ENCODE measurements at regions not wholly inside any gene's neighbourhood (a gene's known extent, or its start where the extent isn't known, plus 50 kb on each side); places are given as distances from the start of the nearest gene placed in this dataset.
"Not testable (repeated sequence)": the region's sequence is repeated elsewhere in the genome, so short reads cannot be mapped to it uniquely, and the experiment has no call there.

- H3K4me3 Mint-ChIP-seq: no peak overlapping the region
- POLR2A ChIA-PET: no interaction called here
- Histone ChIP-seq H3K4me1 (ENCODE audit: insufficient read depth, low read length) (no peaks in the 10 kb centered on the region), H3K36me3 (ENCODE audit: insufficient read depth, low read length) (no peaks in the 10 kb centered on the region), H3K27me3 (ENCODE audit: insufficient read depth, low read length, poor library complexity, severe bottlenecking) (no peaks in the 10 kb centered on the region), H3K27ac (ENCODE audit: low read depth, low read length) (no peak overlapping the region), H3K9me3 (ENCODE audit: low read length) (no peaks in the 10 kb centered on the region), H3K4me3 (ENCODE audit: low read length) (no peak overlapping the region)
- H3K27ac Mint-ChIP-seq: no peak overlapping the region
- peaks cover 8 to 60% of the 10 kb centered on the region in 2 donors for H3K27me3 Mint-ChIP-seq
- peaks cover 0 to 4% (median 0%) of the 10 kb centered on the region in 5 donors for H3K9me3 Mint-ChIP-seq
- no peak for DNase-seq
- H3K36me3 Mint-ChIP-seq: no peaks in the 10 kb centered on the region
- no peaks in the 10 kb centered on the region for H3K4me1 Mint-ChIP-seq
- CTCF ChIA-PET: no interaction called here
These were observed 117.0 kb upstream of the ALX4 start for GRCh38 chr11:44426958-44427357.

GRCh38 chr11:44427432-44427831 is 117.5 kb upstream of the ALX4 start:
- no peaks in the 10 kb centered on the region for H3K36me3 Mint-ChIP-seq
- peaks cover 6 to 63% of the 10 kb centered on the region in 2 donors for H3K27me3 Mint-ChIP-seq
- Histone ChIP-seq H3K36me3 (ENCODE audit: insufficient read depth, low read length) (no peaks in the 10 kb centered on the region), H3K9me3 (ENCODE audit: low read length) (no peaks in the 10 kb centered on the region), H3K4me1 (ENCODE audit: insufficient read depth, low read length) (no peaks in the 10 kb centered on the region), H3K27me3 (ENCODE audit: insufficient read depth, low read length, poor library complexity, severe bottlenecking) (no peaks in the 10 kb centered on the region), H3K27ac (ENCODE audit: low read depth, low read length) (no peak overlapping the region), H3K4me3 (ENCODE audit: low read length) (no peak overlapping the region)
- CTCF ChIA-PET: no interaction called here
- no peak for DNase-seq
- peaks cover 0 to 4% (median 0%) of the 10 kb centered on the region in 5 donors for H3K9me3 Mint-ChIP-seq
- POLR2A ChIA-PET: no interaction called here
- no peak overlapping the region for H3K4me3 Mint-ChIP-seq
- H3K4me1 Mint-ChIP-seq: no peaks in the 10 kb centered on the region
- no peak overlapping the region for H3K27ac Mint-ChIP-seq

- CTCF ChIA-PET: no interaction called here
- H3K27ac Mint-ChIP-seq: no peak overlapping the region
- DNase-seq: no peak
- no peak overlapping the region for H3K4me3 ChIP-seq (ENCODE audit: low read length)
- no peaks in the 10 kb centered on the region for H3K27me3 ChIP-seq (ENCODE audit: insufficient read depth, low read length, poor library complexity, severe bottlenecking)
- POLR2A ChIA-PET: no interaction called here
- no peaks in the 10 kb centered on the region for H3K4me1 ChIP-seq (ENCODE audit: insufficient read depth, low read length)
- H3K4me3 Mint-ChIP-seq: no peak overlapping the region
- H3K9me3 Mint-ChIP-seq: peaks cover 0 to 4% (median 0%) of the 10 kb centered on the region in 5 donors
- H3K27me3 Mint-ChIP-seq: peaks cover 13 to 68% of the 10 kb centered on the region in 2 donors
- H3K27ac ChIP-seq (ENCODE audit: low read depth, low read length): no peak overlapping the region
- no peaks in the 10 kb centered on the region for H3K9me3 ChIP-seq (ENCODE audit: low read length)
- H3K4me1 Mint-ChIP-seq: no peaks in the 10 kb centered on the region
- no peaks in the 10 kb centered on the region for H3K36me3 Mint-ChIP-seq
- H3K36me3 ChIP-seq (ENCODE audit: insufficient read depth, low read length): no peaks in the 10 kb centered on the region
These were observed 120.2 kb upstream of the ALX4 start for GRCh38 chr11:44430140-44430539.

- H3K36me3 Mint-ChIP-seq: no peaks in the 10 kb centered on the region
- peaks cover 22 to 73% of the 10 kb centered on the region in 2 donors for H3K27me3 Mint-ChIP-seq
- no peaks in the 10 kb centered on the region for H3K4me1 ChIP-seq (ENCODE audit: insufficient read depth, low read length)
- H3K27ac Mint-ChIP-seq: no peak overlapping the region
- peaks cover 0 to under 1% (median 0%) of the 10 kb centered on the region in 5 donors for H3K9me3 Mint-ChIP-seq
- peak overlapping the region in 1 of 7 donors; percentile 67 for H3K4me3 Mint-ChIP-seq
- ChIA-PET CTCF (no interaction called here), POLR2A (no interaction called here)
- no peak overlapping the region for H3K27ac ChIP-seq (ENCODE audit: low read depth, low read length)
- no peaks in the 10 kb centered on the region for H3K36me3 ChIP-seq (ENCODE audit: insufficient read depth, low read length)
- H3K4me3 ChIP-seq (ENCODE audit: low read length): no peak overlapping the region
- no peaks in the 10 kb centered on the region for H3K9me3 ChIP-seq (ENCODE audit: low read length)
- no peaks in the 10 kb centered on the region for H3K4me1 Mint-ChIP-seq
- no peaks in the 10 kb centered on the region for H3K27me3 ChIP-seq (ENCODE audit: insufficient read depth, low read length, poor library complexity, severe bottlenecking)
- DNase-seq: no peak
These were observed 124.3 kb upstream of the ALX4 start for GRCh38 chr11:44434191-44434590.

GRCh38 chr11:44437122-44437521 is 127.2 kb upstream of the ALX4 start:
- H3K27me3 ChIP-seq (ENCODE audit: insufficient read depth, low read length, poor library complexity, severe bottlenecking): no peaks in the 10 kb centered on the region
- H3K27me3 Mint-ChIP-seq: peaks cover 27 to 75% of the 10 kb centered on the region in 2 donors
- no peak overlapping the region for H3K27ac ChIP-seq (ENCODE audit: low read depth, low read length)
- H3K27ac Mint-ChIP-seq: no peak overlapping the region
- ChIA-PET POLR2A (no interaction called here), CTCF (no interaction called here)
- H3K4me1 ChIP-seq (ENCODE audit: insufficient read depth, low read length): no peaks in the 10 kb centered on the region
- H3K4me1 Mint-ChIP-seq: no peaks in the 10 kb centered on the region
- no peaks in the 10 kb centered on the region for H3K9me3 ChIP-seq (ENCODE audit: low read length)
- no peak overlapping the region for H3K4me3 Mint-ChIP-seq
- peaks cover 3 to 13% (median 10%) of the 10 kb centered on the region in 5 donors for H3K9me3 Mint-ChIP-seq
- H3K36me3 Mint-ChIP-seq: no peaks in the 10 kb centered on the region
- no peaks in the 10 kb centered on the region for H3K36me3 ChIP-seq (ENCODE audit: insufficient read depth, low read length)
- no peak overlapping the region for H3K4me3 ChIP-seq (ENCODE audit: low read length)
- DNase-seq: no peak

GRCh38 chr11:44442893-44443673 is 122.4 kb upstream of the CD82 start:
- H3K27me3 ChIP-seq (ENCODE audit: insufficient read depth, low read length, poor library complexity, severe bottlenecking); POLR2A ChIA-PET; H3K27ac ChIP-seq (ENCODE audit: low read depth, low read length); H3K4me3 ChIP-seq (ENCODE audit: low read length); H3K9me3 ChIP-seq (ENCODE audit: low read length); H3K36me3 ChIP-seq (ENCODE audit: insufficient read depth, low read length); H3K4me3 Mint-ChIP-seq; H3K4me1 ChIP-seq (ENCODE audit: insufficient read depth, low read length); H3K27ac Mint-ChIP-seq; H3K4me1 Mint-ChIP-seq; H3K36me3 Mint-ChIP-seq; CTCF ChIA-PET; DNase-seq: not testable (repeated sequence)
- Mint-ChIP-seq H3K27me3 (peaks cover 18 to 51% of the 10 kb centered on the region in 2 donors), H3K9me3 (peaks cover 3 to 18% (median 15%) of the 10 kb centered on the region in 5 donors)

GRCh38 chr11:44443836-44444769 is 121.4 kb upstream of the CD82 start:
- CTCF ChIA-PET: no interaction called here
- Histone ChIP-seq H3K27ac (ENCODE audit: low read depth, low read length) (no peak overlapping the region), H3K27me3 (ENCODE audit: insufficient read depth, low read length, poor library complexity, severe bottlenecking) (no peaks in the 10 kb centered on the region), H3K9me3 (ENCODE audit: low read length) (no peaks in the 10 kb centered on the region), H3K4me1 (ENCODE audit: insufficient read depth, low read length) (no peaks in the 10 kb centered on the region), H3K4me3 (ENCODE audit: low read length) (no peak overlapping the region), H3K36me3 (ENCODE audit: insufficient read depth, low read length) (no peaks in the 10 kb centered on the region)
- H3K36me3 Mint-ChIP-seq: no peaks in the 10 kb centered on the region
- H3K9me3 Mint-ChIP-seq: peaks cover 3 to 18% (median 15%) of the 10 kb centered on the region in 5 donors
- DNase-seq: no peak
- H3K4me1 Mint-ChIP-seq: no peaks in the 10 kb centered on the region
- peaks cover 17 to 47% of the 10 kb centered on the region in 2 donors for H3K27me3 Mint-ChIP-seq
- no peak overlapping the region for H3K4me3 Mint-ChIP-seq
- POLR2A ChIA-PET: no interaction called here
- H3K27ac Mint-ChIP-seq: no peak overlapping the region

GRCh38 chr11:44444770-44445321 is 120.6 kb upstream of the CD82 start:
- POLR2A ChIA-PET: no interaction called here
- no peaks in the 10 kb centered on the region for H3K4me1 ChIP-seq (ENCODE audit: insufficient read depth, low read length)
- peaks cover 17 to 41% of the 10 kb centered on the region in 2 donors for H3K27me3 Mint-ChIP-seq
- no peak overlapping the region for H3K4me3 ChIP-seq (ENCODE audit: low read length)
- no peak overlapping the region for H3K4me3 Mint-ChIP-seq
- no peak overlapping the region for H3K27ac Mint-ChIP-seq
- H3K27ac ChIP-seq (ENCODE audit: low read depth, low read length): no peak overlapping the region
- no peaks in the 10 kb centered on the region for H3K36me3 Mint-ChIP-seq
- H3K36me3 ChIP-seq (ENCODE audit: insufficient read depth, low read length): no peaks in the 10 kb centered on the region
- CTCF ChIA-PET: no interaction called here
- H3K9me3 Mint-ChIP-seq: peaks cover 0 to 15% (median 9%) of the 10 kb centered on the region in 5 donors
- no peak for DNase-seq
- H3K27me3 ChIP-seq (ENCODE audit: insufficient read depth, low read length, poor library complexity, severe bottlenecking): no peaks in the 10 kb centered on the region
- H3K9me3 ChIP-seq (ENCODE audit: low read length): no peaks in the 10 kb centered on the region
- no peaks in the 10 kb centered on the region for H3K4me1 Mint-ChIP-seq

Measured in CD8-positive, alpha-beta memory T cell (primary cell).